ENCODE measurements at regions not wholly inside any gene's neighbourhood (a gene's known extent, or its start where the extent isn't known, plus 50 kb on each side); places are given as distances from the start of the nearest gene placed in this dataset.

GRCh38 chr3:8413337-8413926 lies 88.2 kb upstream of the LMCD1 start:
- 95% methylated on average over 6 of the region's 7 CpGs for WGBS (ENCODE audit: insufficient coverage)
- Histone ChIP-seq H3K27me3 (replicated peaks in 2 of 5; ENCODE audit: control insufficient read depth in 4 of 5, insufficient read depth in 5 of 5, low read length in 4 of 5) (no peaks in the 10 kb centered on the region), H3K36me3 (ENCODE audit: control insufficient read depth in 4 of 4, insufficient read depth in 4 of 4, low read length in 3 of 4) (no peaks in the 10 kb centered on the region), H3K4me3 (ENCODE audit: control insufficient read depth in 1 of 7, extremely low read depth in 1 of 7, insufficient read depth in 4 of 7, low read depth in 2 of 7, low read length in 6 of 7) (no peak overlapping the region), H3K27ac (ENCODE audit: insufficient read depth in 1 of 2, low read depth in 1 of 2, low read length in 2 of 2, poor library complexity in 1 of 2, severe bottlenecking in 2 of 2) (no peak overlapping the region), H3K4me1 (ENCODE audit: control extremely low read depth in 1 of 4, control insufficient read depth in 4 of 4, insufficient read depth in 4 of 4, low read length in 3 of 4) (peaks cover 0 to 2% (median 0%) of the 10 kb centered on the region in 4 experiments), H3K9me3 (ENCODE audit: control extremely low read depth in 1 of 5, control insufficient read depth in 4 of 5, insufficient read depth in 2 of 5, low read depth in 1 of 5, low read length in 4 of 5) (no peaks in the 10 kb centered on the region)
- ChIA-PET CTCF (interaction anchor here (1.6 to 7.9 kb wide), 3 partner anchors 8 to 90 kb away, joined by 3 to 204 read pairs (median 6); no protein-coding TSS in a partner anchor), POLR2A (no interaction called here)
- DNase-seq, result no peak

- WGBS (ENCODE audit: insufficient coverage), result no CpG with 5 or more reads among the region's 4 CpGs
- POLR2A ChIA-PET, result interaction anchor here (1.2 kb wide), 1 partner anchor 92 kb away, joined by 7 read pairs; no protein-coding TSS in a partner anchor
- CTCF ChIA-PET, result interaction anchor here (1.0 to 7.9 kb wide), 22 partner anchors 10 to 205 kb away, joined by 3 to 204 read pairs (median 5); no protein-coding TSS in a partner anchor
- Histone ChIP-seq H3K27me3 (replicated peaks in 2 of 5; ENCODE audit: control insufficient read depth in 4 of 5, insufficient read depth in 5 of 5, low read length in 4 of 5) (no peaks in the 10 kb centered on the region), H3K27ac (ENCODE audit: insufficient read depth in 1 of 2, low read depth in 1 of 2, low read length in 2 of 2, poor library complexity in 1 of 2, severe bottlenecking in 2 of 2) (no peak overlapping the region), H3K9me3 (ENCODE audit: control extremely low read depth in 1 of 5, control insufficient read depth in 4 of 5, insufficient read depth in 2 of 5, low read depth in 1 of 5, low read length in 4 of 5) (no peaks in the 10 kb centered on the region), H3K4me3 (ENCODE audit: control insufficient read depth in 1 of 7, extremely low read depth in 1 of 7, insufficient read depth in 4 of 7, low read depth in 2 of 7, low read length in 6 of 7) (no peak overlapping the region), H3K4me1 (ENCODE audit: control extremely low read depth in 1 of 4, control insufficient read depth in 4 of 4, insufficient read depth in 4 of 4, low read length in 3 of 4) (peaks cover 0 to 2% (median 0%) of the 10 kb centered on the region in 4 experiments), H3K36me3 (ENCODE audit: control insufficient read depth in 4 of 4, insufficient read depth in 4 of 4, low read length in 3 of 4) (no peaks in the 10 kb centered on the region)
- peak; percentile 1 to 8 (median 3) for DNase-seq
These were observed 84.7 kb upstream of the LMCD1 start for GRCh38 chr3:8416965-8417364.

- WGBS (ENCODE audit: insufficient coverage), result 100% methylated on average over 1 of the region's 2 CpGs
- Histone ChIP-seq H3K36me3 (ENCODE audit: control insufficient read depth in 4 of 4, insufficient read depth in 4 of 4, low read length in 3 of 4) (no peaks in the 10 kb centered on the region), H3K4me3 (ENCODE audit: control insufficient read depth in 1 of 7, extremely low read depth in 1 of 7, insufficient read depth in 4 of 7, low read depth in 2 of 7, low read length in 6 of 7) (no peak overlapping the region), H3K9me3 (ENCODE audit: control extremely low read depth in 1 of 5, control insufficient read depth in 4 of 5, insufficient read depth in 2 of 5, low read depth in 1 of 5, low read length in 4 of 5) (peaks cover 0 to 7% (median 3%) of the 10 kb centered on the region in 5 experiments), H3K27ac (ENCODE audit: insufficient read depth in 1 of 2, low read depth in 1 of 2, low read length in 2 of 2, poor library complexity in 1 of 2, severe bottlenecking in 2 of 2) (no peak overlapping the region), H3K27me3 (replicated peaks in 2 of 5; ENCODE audit: control insufficient read depth in 4 of 5, insufficient read depth in 5 of 5, low read length in 4 of 5) (no peaks in the 10 kb centered on the region), H3K4me1 (ENCODE audit: control extremely low read depth in 1 of 4, control insufficient read depth in 4 of 4, insufficient read depth in 4 of 4, low read length in 3 of 4) (no peaks in the 10 kb centered on the region)
- no peak for DNase-seq
- CTCF ChIA-PET, result interaction anchor here (0.8 to 2.1 kb wide), 2 partner anchors 97 to 1113 kb away, joined by 3 to 7 read pairs; no protein-coding TSS in a partner anchor
- POLR2A ChIA-PET, result no interaction called here
These were observed 81.0 kb upstream of the LMCD1 start for GRCh38 chr3:8420612-8421011.

GRCh38 chr3:8421267-8421666 lies 80.4 kb upstream of the LMCD1 start:
- WGBS (ENCODE audit: insufficient coverage), result 50% methylated on average over 1 of the region's 3 CpGs
- H3K36me3 ChIP-seq (ENCODE audit: control insufficient read depth in 4 of 4, insufficient read depth in 4 of 4, low read length in 3 of 4), result no peaks in the 10 kb centered on the region
- H3K27ac ChIP-seq (ENCODE audit: insufficient read depth in 1 of 2, low read depth in 1 of 2, low read length in 2 of 2, poor library complexity in 1 of 2, severe bottlenecking in 2 of 2), result no peak overlapping the region
- peak; percentile 23 to 56 (median 44) for DNase-seq
- H3K27me3 ChIP-seq (replicated peaks in 2 of 5; ENCODE audit: control insufficient read depth in 4 of 5, insufficient read depth in 5 of 5, low read length in 4 of 5), result no peaks in the 10 kb centered on the region
- POLR2A ChIA-PET, result interaction anchor here (0.6 kb wide), 1 partner anchor 96 kb away, joined by 3 read pairs; no protein-coding TSS in a partner anchor
- H3K9me3 ChIP-seq (ENCODE audit: control extremely low read depth in 1 of 5, control insufficient read depth in 4 of 5, insufficient read depth in 2 of 5, low read depth in 1 of 5, low read length in 4 of 5), result peaks cover 0 to 7% (median 3%) of the 10 kb centered on the region in 5 experiments
- no peak overlapping the region for H3K4me3 ChIP-seq (ENCODE audit: control insufficient read depth in 1 of 7, extremely low read depth in 1 of 7, insufficient read depth in 4 of 7, low read depth in 2 of 7, low read length in 6 of 7)
- no peaks in the 10 kb centered on the region for H3K4me1 ChIP-seq (ENCODE audit: control extremely low read depth in 1 of 4, control insufficient read depth in 4 of 4, insufficient read depth in 4 of 4, low read length in 3 of 4)
- CTCF ChIA-PET, result interaction anchor here (0.8 to 2.1 kb wide), 2 partner anchors 97 to 1114 kb away, joined by 3 to 7 read pairs; no protein-coding TSS in a partner anchor

GRCh38 chr3:8421711-8422110 lies 79.9 kb upstream of the LMCD1 start:
- no peak overlapping the region for H3K27ac ChIP-seq (ENCODE audit: insufficient read depth in 1 of 2, low read depth in 1 of 2, low read length in 2 of 2, poor library complexity in 1 of 2, severe bottlenecking in 2 of 2)
- H3K27me3 ChIP-seq (replicated peaks in 2 of 5; ENCODE audit: control insufficient read depth in 4 of 5, insufficient read depth in 5 of 5, low read length in 4 of 5), result no peaks in the 10 kb centered on the region
- DNase-seq, result no peak
- H3K36me3 ChIP-seq (ENCODE audit: control insufficient read depth in 4 of 4, insufficient read depth in 4 of 4, low read length in 3 of 4), result no peaks in the 10 kb centered on the region
- ChIA-PET POLR2A (interaction anchor here (0.6 kb wide), 1 partner anchor 97 kb away, joined by 3 read pairs; no protein-coding TSS in a partner anchor), CTCF (interaction anchor here (1.1 to 2.1 kb wide), 2 partner anchors 13 to 98 kb away, joined by 3 to 7 read pairs; no protein-coding TSS in a partner anchor)
- H3K4me3 ChIP-seq (ENCODE audit: control insufficient read depth in 1 of 7, extremely low read depth in 1 of 7, insufficient read depth in 4 of 7, low read depth in 2 of 7, low read length in 6 of 7), result no peak overlapping the region
- 85% methylated on average over 4 of the region's 4 CpGs for WGBS (ENCODE audit: insufficient coverage)
- H3K4me1 ChIP-seq (ENCODE audit: control extremely low read depth in 1 of 4, control insufficient read depth in 4 of 4, insufficient read depth in 4 of 4, low read length in 3 of 4), result no peaks in the 10 kb centered on the region
- peaks cover 0 to 7% (median 3%) of the 10 kb centered on the region in 5 experiments for H3K9me3 ChIP-seq (ENCODE audit: control extremely low read depth in 1 of 5, control insufficient read depth in 4 of 5, insufficient read depth in 2 of 5, low read depth in 1 of 5, low read length in 4 of 5)

DNA sequence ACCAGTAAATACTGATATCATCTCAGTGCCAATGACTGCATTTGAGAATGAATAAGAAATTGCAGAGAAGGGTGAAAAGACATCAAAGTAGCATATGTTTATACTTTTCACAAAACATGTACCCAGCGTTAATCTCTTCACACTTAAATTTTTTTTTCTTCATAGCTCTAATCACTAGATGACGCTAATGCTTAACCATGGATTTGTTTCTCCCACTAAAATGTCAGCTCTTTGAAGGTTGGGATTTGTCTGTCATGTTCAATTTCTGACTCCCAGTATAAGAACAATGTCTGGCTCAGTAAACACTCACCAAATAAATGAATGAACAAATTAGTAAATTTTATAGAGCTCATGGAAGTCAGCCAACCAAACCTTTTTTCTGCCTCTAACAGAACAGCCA lies 78.3 kb upstream of the LMCD1 start:
- CTCF ChIA-PET, result interaction anchor here (1.1 to 1.3 kb wide), 3 partner anchors 9 to 99 kb away, joined by 4 read pairs; no protein-coding TSS in a partner anchor
- 92% methylated on average over 2 of the region's 2 CpGs for WGBS (ENCODE audit: insufficient coverage)
- H3K36me3 ChIP-seq (ENCODE audit: control insufficient read depth in 4 of 4, insufficient read depth in 4 of 4, low read length in 3 of 4), result no peaks in the 10 kb centered on the region

DNA sequence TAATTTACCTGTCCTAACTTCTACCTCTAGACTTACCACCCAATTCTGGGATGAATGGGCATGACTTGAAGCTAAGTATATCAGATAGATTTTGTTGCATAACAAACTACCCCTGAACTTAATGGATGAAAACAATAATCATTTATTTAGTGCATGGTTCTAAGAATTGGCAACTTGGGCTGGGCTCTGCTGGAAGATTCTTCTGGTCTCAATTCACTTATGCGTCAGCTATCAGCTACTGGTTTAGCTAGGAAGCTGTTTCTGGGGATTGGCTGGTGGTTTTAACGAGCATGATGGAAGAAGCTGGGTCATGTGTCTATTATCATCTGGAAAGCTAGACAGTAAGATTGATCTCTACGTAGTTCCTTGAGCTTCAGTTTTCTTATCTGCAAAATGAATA lies 77.3 kb upstream of the LMCD1 start:
- no peak for DNase-seq
- 100% methylated on average over 1 of the region's 3 CpGs for WGBS (ENCODE audit: insufficient coverage)
- Histone ChIP-seq H3K36me3 (ENCODE audit: control insufficient read depth in 4 of 4, insufficient read depth in 4 of 4, low read length in 3 of 4) (no peaks in the 10 kb centered on the region), H3K27me3 (replicated peaks in 2 of 5; ENCODE audit: control insufficient read depth in 4 of 5, insufficient read depth in 5 of 5, low read length in 4 of 5) (peaks cover 0 to 3% (median 0%) of the 10 kb centered on the region in 5 experiments), H3K9me3 (ENCODE audit: control extremely low read depth in 1 of 5, control insufficient read depth in 4 of 5, insufficient read depth in 2 of 5, low read depth in 1 of 5, low read length in 4 of 5) (peaks cover 0 to 7% (median 3%) of the 10 kb centered on the region in 5 experiments), H3K4me1 (ENCODE audit: control extremely low read depth in 1 of 4, control insufficient read depth in 4 of 4, insufficient read depth in 4 of 4, low read length in 3 of 4) (no peaks in the 10 kb centered on the region), H3K27ac (ENCODE audit: insufficient read depth in 1 of 2, low read depth in 1 of 2, low read length in 2 of 2, poor library complexity in 1 of 2, severe bottlenecking in 2 of 2) (no peak overlapping the region), H3K4me3 (ENCODE audit: control insufficient read depth in 1 of 7, extremely low read depth in 1 of 7, insufficient read depth in 4 of 7, low read depth in 2 of 7, low read length in 6 of 7) (no peak overlapping the region)
- CTCF ChIA-PET, result interaction anchor here (1.1 to 1.3 kb wide), 2 partner anchors 10 to 98 kb away, joined by 4 read pairs; no protein-coding TSS in a partner anchor
- POLR2A ChIA-PET, result no interaction called here

More for the DNA sequence above, 78.3 kb upstream of the LMCD1 start:
- no peaks in the 10 kb centered on the region for H3K27me3 ChIP-seq (replicated peaks in 2 of 5; ENCODE audit: control insufficient read depth in 4 of 5, insufficient read depth in 5 of 5, low read length in 4 of 5)
- H3K27ac ChIP-seq (ENCODE audit: insufficient read depth in 1 of 2, low read depth in 1 of 2, low read length in 2 of 2, poor library complexity in 1 of 2, severe bottlenecking in 2 of 2), result no peak overlapping the region
- H3K4me3 ChIP-seq (ENCODE audit: control insufficient read depth in 1 of 7, extremely low read depth in 1 of 7, insufficient read depth in 4 of 7, low read depth in 2 of 7, low read length in 6 of 7), result no peak overlapping the region
- POLR2A ChIA-PET, result no interaction called here
- peaks cover 0 to 7% (median 3%) of the 10 kb centered on the region in 5 experiments for H3K9me3 ChIP-seq (ENCODE audit: control extremely low read depth in 1 of 5, control insufficient read depth in 4 of 5, insufficient read depth in 2 of 5, low read depth in 1 of 5, low read length in 4 of 5)
- H3K4me1 ChIP-seq (ENCODE audit: control extremely low read depth in 1 of 4, control insufficient read depth in 4 of 4, insufficient read depth in 4 of 4, low read length in 3 of 4), result no peaks in the 10 kb centered on the region
- no peak for DNase-seq
